IPS-NIHi7 (cell line): ENCODE measurements at regions not wholly inside any gene's neighbourhood (a gene's known extent, or its start where the extent isn't known, plus 50 kb on each side); places are given as distances from the start of the nearest gene placed in this dataset.

ENCODE experiments used
- DNase-seq: peaks from one replicate; pipeline ENCODE4 v3.0.0; 2012; ENCODE audit warnings: mixed read lengths; ENCODE audit errors: extremely low spot score

- no peak for DNase-seq
Observed at GRCh38 chr2:164090533-164090932, 354.7 kb upstream of the FIGN start.

- no peak for DNase-seq
Observed at GRCh38 chr2:164084066-164084465, 348.3 kb upstream of the FIGN start.

GRCh38 chr2:164080486-164080885, 344.7 kb upstream of the FIGN start:
- no peak for DNase-seq

- DNase-seq, result no peak
Observed at GRCh38 chr2:164079258-164079657, 343.4 kb upstream of the FIGN start.

GRCh38 chr2:164078421-164078820, 342.6 kb upstream of the FIGN start:
- DNase-seq, result no peak

GRCh38 chr2:164073101-164074074, 337.6 kb upstream of the FIGN start:
- no peak for DNase-seq

GRCh38 chr2:164069540-164069939, 333.7 kb upstream of the FIGN start:
- DNase-seq, result no peak

- DNase-seq, result no peak
Observed at GRCh38 chr2:164068063-164068462, 332.3 kb upstream of the FIGN start.

- DNase-seq, result no peak
Observed at GRCh38 chr2:164066095-164066494, 330.3 kb upstream of the FIGN start.

- DNase-seq, result no peak
Observed at GRCh38 chr2:164065038-164065437, 329.2 kb upstream of the FIGN start.

GRCh38 chr2:164061129-164061746, 325.4 kb upstream of the FIGN start:
- peak; percentile 69 for DNase-seq

- no peak for DNase-seq
Observed at GRCh38 chr2:164060031-164060430, 324.2 kb upstream of the FIGN start.

- DNase-seq, result no peak
Observed at GRCh38 chr2:164055623-164056022, 319.8 kb upstream of the FIGN start.

- DNase-seq, result no peak
Observed at GRCh38 chr2:164054651-164055050, 318.8 kb upstream of the FIGN start.

GRCh38 chr2:164053021-164053420, 317.2 kb upstream of the FIGN start:
- DNase-seq, result no peak

GRCh38 chr2:164052006-164052405, 316.2 kb upstream of the FIGN start:
- no peak for DNase-seq

GRCh38 chr2:164048729-164049128, 312.9 kb upstream of the FIGN start:
- no peak for DNase-seq

GRCh38 chr2:164046040-164046439, 310.2 kb upstream of the FIGN start:
- no peak for DNase-seq

GRCh38 chr2:164044622-164045021, 308.8 kb upstream of the FIGN start:
- DNase-seq, result no peak

- no peak for DNase-seq
Observed at GRCh38 chr2:164039270-164039669, 303.5 kb upstream of the FIGN start.

GRCh38 chr2:164032995-164033394, 297.2 kb upstream of the FIGN start:
- no peak for DNase-seq

GRCh38 chr2:164030623-164031022, 294.8 kb upstream of the FIGN start:
- DNase-seq, result no peak
